ENCODE measurements at regions not wholly inside any gene's neighbourhood (a gene's known extent, or its start where the extent isn't known, plus 50 kb on each side); places are given as distances from the start of the nearest gene placed in this dataset.

DNA sequence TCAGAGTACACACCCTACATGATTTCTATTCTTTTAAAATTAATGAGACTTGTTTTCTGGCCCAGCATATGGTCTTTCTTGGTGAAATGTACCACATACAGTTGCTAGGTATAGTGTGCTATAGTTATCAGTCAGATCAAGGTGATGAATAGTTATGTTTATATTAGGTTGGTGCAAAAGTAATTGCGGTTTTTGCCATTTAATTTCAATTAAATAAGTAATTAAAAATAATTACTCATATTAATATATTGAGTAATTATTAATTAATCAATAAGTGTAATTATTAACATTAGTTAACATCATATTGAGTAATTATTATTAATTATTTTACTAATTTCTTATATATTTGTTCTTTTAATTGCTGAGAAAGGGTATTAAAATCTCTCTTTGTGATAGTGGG lies 56.1 kb downstream of the MYEOV start:
- WGBS, 2 experiments (ENCODE audit: extremely low coverage in 1 of 2, insufficient coverage in 1 of 2, insufficient read length in 1 of 2, insufficient replicate concordance in 2 of 2, low coverage in 1 of 2, low lambda C conversion rate in 2 of 2, missing lambda C conversion rate in 1 of 2) = 72% methylated on average over 1 of the region's 1 CpG; no CpG with 5 or more reads in 1 of the 2 experiments
- Histone ChIP-seq H3K36me3 (ENCODE audit: control insufficient read depth in 2 of 4, insufficient read depth in 4 of 4, low read length in 3 of 4) (no peaks in the 10 kb centered on the region), H4K5ac (ENCODE audit: insufficient read length, low read depth, low read length) (no peak overlapping the region), H2BK12ac (ENCODE audit: low read depth, low read length) (no peak overlapping the region), H2BK5ac (ENCODE audit: low read depth, low read length) (no peak overlapping the region), H3K23ac (ENCODE audit: insufficient read length) (no peak overlapping the region), H3K9ac (replicated peaks in 1 of 4; ENCODE audit: extremely low read depth in 1 of 4, low read depth in 3 of 4, low read length in 3 of 4) (no peak overlapping the region), H3K14ac (ENCODE audit: insufficient read length) (no peak overlapping the region), H3K9me3 (ENCODE audit: insufficient read depth in 2 of 2, low read depth in 1 of 2, low read length in 1 of 2) (peaks cover 2 to 3% of the 10 kb centered on the region in 2 experiments; a peak in 1 of 4 replicates), H3K79me1 (ENCODE audit: low read depth, low read length) (no peaks in the 10 kb centered on the region), H4K91ac (replicated peaks; ENCODE audit: insufficient read length, low read length) (no peak overlapping the region), H3K23me2 (ENCODE audit: low read depth, low read length) (no peaks in the 10 kb centered on the region; the same call in 1 of the 2 replicates), H3K4me3 (ENCODE audit: extremely low read depth in 1 of 4, insufficient read depth in 2 of 4, low read depth in 3 of 4, low read length in 4 of 4) (no peak overlapping the region), H2BK20ac (ENCODE audit: low read length) (no peak overlapping the region), H3K27ac (ENCODE audit: low read depth, low read length) (no peak overlapping the region), H2BK15ac (ENCODE audit: low read length) (no peak overlapping the region), H4K8ac (ENCODE audit: extremely low read depth, insufficient read depth, low read length) (no peak overlapping the region), H3K79me2 (ENCODE audit: control insufficient read depth in 1 of 2, insufficient read depth in 2 of 2, low read length in 2 of 2) (no peaks in the 10 kb centered on the region), H3K56ac (replicated peaks; ENCODE audit: insufficient read length, low read depth, low read length) (no peak overlapping the region), H4K20me1 (replicated peaks in 1 of 2; ENCODE audit: control insufficient read depth in 1 of 2, insufficient read depth in 2 of 2, low read length in 2 of 2) (no peaks in the 10 kb centered on the region), H2BK120ac (replicated peaks; ENCODE audit: low read depth, low read length) (no peak overlapping the region), H3K4me2 (ENCODE audit: insufficient read depth in 1 of 2, low read depth in 2 of 2, low read length in 2 of 2) (no peak overlapping the region), H3K4ac (replicated peaks; ENCODE audit: insufficient read length, low read depth, low read length) (no peak overlapping the region), H3K18ac (ENCODE audit: extremely low read depth, low read length) (no peak overlapping the region), H3K27me3 (replicated peaks in 1 of 4; ENCODE audit: control insufficient read depth in 3 of 4, extremely low read depth in 1 of 4, insufficient read depth in 3 of 4, low read length in 3 of 4) (no peaks in the 10 kb centered on the region), H2AFZ (ENCODE audit: low read length) (no peak overlapping the region), H3K4me1 (replicated peaks in 1 of 4; ENCODE audit: control insufficient read depth in 3 of 4, insufficient read depth in 4 of 4, low read length in 3 of 4) (peaks cover 0 to 3% (median 0%) of the 10 kb centered on the region in 4 experiments; a peak in 1 of 7 replicates), H2AK5ac (ENCODE audit: low read depth, low read length) (no peak overlapping the region)
- ChIA-PET CTCF (ENCODE audit: partially characterized antibody) (interaction anchor here (0.6 to 1.9 kb wide), 2 partner anchors 190 to 250 kb away, joined by 3 to 5 read pairs; no protein-coding TSS in a partner anchor), POLR2A (ENCODE audit: partially characterized antibody) (no interaction called here)
- DNase-seq (ENCODE audit: low read depth in 1 of 2, low spot score in 2 of 2) (no peak), FAIRE-seq (no peak)
- TF ChIP-seq SIX5 (IDR thresholded peaks at IDR 0.05; ENCODE audit: low read depth, low read length) = no peak
- TF ChIP-seq SIRT6 (IDR thresholded peaks at IDR 0.05; ENCODE audit: low read length) = no peak
- TF ChIP-seq KDM5A (IDR thresholded peaks at IDR 0.05; ENCODE audit: low read length) = no peak
- TF ChIP-seq SIN3A (conservative IDR thresholded peaks at IDR 0.05 in 1 of 2, IDR thresholded peaks at IDR 0.05 in 1 of 2; ENCODE audit: low read depth in 1 of 2, low read length in 2 of 2) = no peak
- TF ChIP-seq RAD21 (IDR thresholded peaks at IDR 0.05 in 1 of 2, conservative IDR thresholded peaks at IDR 0.05 in 1 of 2; ENCODE audit: low read depth in 2 of 2, low read length in 2 of 2) = no peak
- TF ChIP-seq RNF2 (IDR thresholded peaks at IDR 0.05; ENCODE audit: borderline replicate concordance, low read depth, low read length, missing control alignments, poor library complexity, severe bottlenecking) = no peak
- no peak for TF ChIP-seq CTCF (IDR thresholded peaks at IDR 0.05; ENCODE audit: control extremely low read depth in 1 of 3, insufficient read depth in 1 of 3, low read depth in 1 of 3, low read length in 3 of 3)

Data from H1 (cell line).